NT2/D1 (cell line): ENCODE measurements at regions not wholly inside any gene's neighbourhood (a gene's known extent, or its start where the extent isn't known, plus 50 kb on each side); places are given as distances from the start of the nearest gene placed in this dataset.

Experiments used
- SUZ12 ChIP-seq: IDR thresholded peaks from 2 replicates; pipeline ENCODE4 v1.6.1; 2011; ENCODE audit not compliant: insufficient read length, insufficient read depth; ENCODE audit errors: extremely low read depth
- YY1 ChIP-seq: IDR thresholded peaks from 2 replicates; pipeline ENCODE4 v1.6.1; 2011; ENCODE audit not compliant: insufficient read length, insufficient read depth

- TF ChIP-seq YY1 (no peak), SUZ12 (no peak)
Measured at GRCh38 chr1:96387785-96388184, 333.8 kb upstream of the PTBP2 start.
